Globus pallidus (tissue), 1 donor: ENCODE measurements at regions not wholly inside any gene's neighbourhood (a gene's known extent, or its start where the extent isn't known, plus 50 kb on each side); places are given as distances from the start of the nearest gene placed in this dataset.
"Not testable (repeated sequence)": the region's sequence is repeated elsewhere in the genome, so short reads cannot be mapped to it uniquely, and the experiment has no call there.

Experiments
- DNase-seq: peaks from one replicate; pipeline ENCODE4 v3.0.0-alpha.2; 2015; ENCODE audit warnings: low spot score

- no peak for DNase-seq
Measured at GRCh38 chr17:27065588-27065987, 228.3 kb upstream of the WSB1 start.

GRCh38 chr17:27066315-27066714, 227.6 kb upstream of the WSB1 start:
- DNase-seq = no peak

GRCh38 chr17:27069842-27070508, 223.9 kb upstream of the WSB1 start:
- no peak for DNase-seq

- DNase-seq = no peak
Measured at GRCh38 chr17:27070836-27071235, 223.1 kb upstream of the WSB1 start.

- no peak for DNase-seq
Measured at GRCh38 chr17:27072885-27073284, 221.0 kb upstream of the WSB1 start.

- DNase-seq = no peak
Measured at GRCh38 chr17:27076814-27077213, 217.1 kb upstream of the WSB1 start.

GRCh38 chr17:27078296-27078695, 215.6 kb upstream of the WSB1 start:
- no peak for DNase-seq

- no peak for DNase-seq
Measured at GRCh38 chr17:27079660-27080059, 214.3 kb upstream of the WSB1 start.

- no peak for DNase-seq
Measured at GRCh38 chr17:27081002-27081638, 212.8 kb upstream of the WSB1 start.

- DNase-seq = no peak
Measured at GRCh38 chr17:27082023-27082774, 211.7 kb upstream of the WSB1 start.

GRCh38 chr17:27082775-27083154, 211.1 kb upstream of the WSB1 start:
- DNase-seq = no peak

GRCh38 chr17:27083408-27084185, 210.3 kb upstream of the WSB1 start:
- no peak for DNase-seq

- DNase-seq = no peak
Measured at GRCh38 chr17:27085517-27085916, 208.4 kb upstream of the WSB1 start.

GRCh38 chr17:27086526-27086925, 207.4 kb upstream of the WSB1 start:
- DNase-seq = no peak

- DNase-seq = no peak
Measured at GRCh38 chr17:27087935-27088766, 205.8 kb upstream of the WSB1 start.

- DNase-seq = no peak
Measured at GRCh38 chr17:27088767-27089078, 205.2 kb upstream of the WSB1 start.

GRCh38 chr17:27089079-27089928, 204.6 kb upstream of the WSB1 start:
- not testable (repeated sequence) for DNase-seq

- DNase-seq = no peak
Measured at GRCh38 chr17:27089929-27090247, 204.0 kb upstream of the WSB1 start.

- DNase-seq = not testable (repeated sequence)
Measured at GRCh38 chr17:27090450-27091042, 203.4 kb upstream of the WSB1 start.

GRCh38 chr17:27091043-27091497, 202.8 kb upstream of the WSB1 start:
- no peak for DNase-seq
